Subcutaneous abdominal adipose tissue (tissue), 5 donors: ENCODE measurements at regions not wholly inside any gene's neighbourhood (a gene's known extent, or its start where the extent isn't known, plus 50 kb on each side); places are given as distances from the start of the nearest gene placed in this dataset.

ENCODE experiments used
- H3K27ac ChIP-seq: one replicate; pipeline ENCODE4 v1.7.0; 2013; ENCODE audit warnings: low read depth, mild to moderate bottlenecking, inconsistent platforms, low read length, moderate library complexity
- H3K27me3 ChIP-seq, 5 donors: one replicate each; pipeline ENCODE4 v1.7.0; 2013; ENCODE audit warnings: low read length in 5 of 5, inconsistent platforms in 1 of 5; ENCODE audit not compliant: control insufficient read depth in 5 of 5, insufficient read depth in 4 of 5
- H3K36me3 ChIP-seq, 5 donors: one replicate each; pipeline ENCODE4 v1.7.0; 2013; ENCODE audit warnings: low read length in 5 of 5; ENCODE audit not compliant: control insufficient read depth in 5 of 5, insufficient read depth in 5 of 5
- H3K4me1 ChIP-seq, 5 donors: one replicate each; pipeline ENCODE4 v1.7.0; 2013; ENCODE audit warnings: low read length in 5 of 5, mild to moderate bottlenecking in 3 of 5, moderate library complexity in 1 of 5; ENCODE audit not compliant: control insufficient read depth in 5 of 5, insufficient read depth in 5 of 5
- H3K4me3 ChIP-seq, 5 donors: one replicate each; pipeline ENCODE4 v1.7.0; 2013; ENCODE audit warnings: low read length in 5 of 5, low read depth in 1 of 5
- H3K9ac ChIP-seq, 5 donors: one replicate each; pipeline ENCODE4 v1.7.0; 2013; ENCODE audit warnings: low read length in 5 of 5, mild to moderate bottlenecking in 4 of 5, moderate library complexity in 3 of 5
- H3K9me3 ChIP-seq, 5 donors: one replicate each; pipeline ENCODE4 v1.7.0; 2013; ENCODE audit warnings: low read length in 5 of 5; ENCODE audit not compliant: control insufficient read depth in 5 of 5
- donor health status: healthy.
- donor health status: healthy.
- donor health status: healthy.
- donor health status: healthy.
- donor health status: healthy.

DNA sequence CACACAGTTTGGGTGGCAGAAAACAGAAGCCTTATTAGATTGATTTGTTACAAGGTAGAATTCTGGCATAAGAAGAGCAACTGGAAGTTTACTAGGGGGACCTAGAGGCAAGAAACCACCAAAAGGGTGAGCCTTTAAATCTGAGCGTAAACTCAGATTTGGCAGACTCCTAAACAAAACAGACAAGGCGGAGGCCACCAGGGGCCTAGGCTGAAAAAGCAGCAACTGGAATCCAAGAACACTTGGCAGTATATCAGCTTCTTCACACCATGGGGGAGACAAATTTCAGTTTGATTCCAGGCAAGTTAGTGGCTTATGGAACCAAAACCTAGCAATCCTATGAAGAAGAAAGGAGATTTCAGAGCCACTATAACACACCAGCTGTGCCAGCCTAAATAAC is 220.0 kb downstream of the C3orf38 start:
- Histone ChIP-seq H3K9ac (no peak overlapping the region), H3K36me3 (no peaks in the 10 kb centered on the region), H3K4me3 (no peak overlapping the region), H3K27ac (no peak overlapping the region), H3K9me3 (peaks cover 0 to 7% (median 0%) of the 10 kb centered on the region in 5 donors), H3K4me1 (no peaks in the 10 kb centered on the region), H3K27me3 (no peaks in the 10 kb centered on the region)

- no peak overlapping the region for H3K4me3 ChIP-seq
These were observed 235.3 kb downstream of the C3orf38 start for GRCh38 chr3:88385090-88385489.

DNA sequence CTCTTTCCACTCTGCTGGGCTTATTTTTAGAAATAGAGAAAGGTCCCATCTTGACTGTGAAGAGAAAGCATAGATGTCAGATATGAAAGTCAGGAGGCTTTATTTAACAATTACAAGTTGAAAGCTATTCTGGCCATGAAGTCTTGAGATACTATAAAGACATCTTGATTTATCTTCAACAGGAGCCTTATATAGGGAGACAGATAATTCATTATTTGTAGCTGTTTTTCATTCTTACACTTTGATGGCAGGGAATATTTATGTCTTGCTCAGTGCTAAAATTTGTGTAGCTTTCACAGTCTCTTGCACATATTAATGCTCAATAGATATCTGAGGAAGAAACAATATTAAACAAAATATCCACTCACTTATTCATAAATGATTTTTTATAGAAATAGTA is 248.8 kb downstream of the C3orf38 start:
- no peaks in the 10 kb centered on the region for H3K27me3 ChIP-seq
- no peaks in the 10 kb centered on the region for H3K9me3 ChIP-seq
- H3K27ac ChIP-seq = no peak overlapping the region
- no peaks in the 10 kb centered on the region for H3K4me1 ChIP-seq
- H3K4me3 ChIP-seq = no peak overlapping the region
- no peaks in the 10 kb centered on the region for H3K36me3 ChIP-seq
- no peak overlapping the region for H3K9ac ChIP-seq

More at GRCh38 chr3:88385090-88385489, 235.3 kb downstream of the C3orf38 start:
- Histone ChIP-seq H3K27me3 (no peaks in the 10 kb centered on the region), H3K9ac (no peak overlapping the region), H3K4me1 (no peaks in the 10 kb centered on the region), H3K27ac (no peak overlapping the region), H3K36me3 (no peaks in the 10 kb centered on the region), H3K9me3 (peaks cover 0 to 2% (median 0%) of the 10 kb centered on the region in 5 donors)

- Histone ChIP-seq H3K27ac (no peak overlapping the region), H3K9me3 (no peaks in the 10 kb centered on the region), H3K4me1 (no peaks in the 10 kb centered on the region), H3K4me3 (no peak overlapping the region), H3K36me3 (no peaks in the 10 kb centered on the region), H3K9ac (no peak overlapping the region), H3K27me3 (no peaks in the 10 kb centered on the region)
These were observed 253.6 kb downstream of the C3orf38 start for GRCh38 chr3:88403319-88403718.

GRCh38 chr3:88408097-88408496 is 258.3 kb downstream of the C3orf38 start:
- Histone ChIP-seq H3K9ac (no peak overlapping the region), H3K27ac (no peak overlapping the region), H3K36me3 (no peaks in the 10 kb centered on the region), H3K4me1 (no peaks in the 10 kb centered on the region), H3K4me3 (no peak overlapping the region), H3K9me3 (no peaks in the 10 kb centered on the region), H3K27me3 (no peaks in the 10 kb centered on the region)

DNA sequence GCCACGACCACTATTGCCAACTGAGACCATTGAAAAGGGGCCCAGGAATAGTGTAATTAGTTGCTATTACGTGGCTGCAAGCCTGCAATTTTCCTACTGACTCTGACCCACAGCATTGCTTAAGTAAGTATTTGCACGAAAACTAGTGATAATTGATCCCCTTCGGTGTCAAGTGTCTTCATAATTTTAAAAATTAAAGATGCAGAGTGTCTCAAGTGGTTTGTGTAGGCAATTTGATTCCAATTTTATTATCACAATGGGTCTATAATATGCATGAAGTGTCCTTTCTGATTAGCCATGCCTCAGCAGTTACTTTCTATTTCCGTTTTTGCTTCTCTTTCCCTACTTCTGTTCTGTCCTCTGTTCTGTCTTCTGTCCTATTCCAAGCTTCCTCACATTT is 259.2 kb downstream of the C3orf38 start:
- Histone ChIP-seq H3K4me3 (no peak overlapping the region), H3K9ac (no peak overlapping the region), H3K27me3 (no peaks in the 10 kb centered on the region), H3K9me3 (no peaks in the 10 kb centered on the region), H3K36me3 (no peaks in the 10 kb centered on the region), H3K4me1 (no peaks in the 10 kb centered on the region), H3K27ac (no peak overlapping the region)

DNA sequence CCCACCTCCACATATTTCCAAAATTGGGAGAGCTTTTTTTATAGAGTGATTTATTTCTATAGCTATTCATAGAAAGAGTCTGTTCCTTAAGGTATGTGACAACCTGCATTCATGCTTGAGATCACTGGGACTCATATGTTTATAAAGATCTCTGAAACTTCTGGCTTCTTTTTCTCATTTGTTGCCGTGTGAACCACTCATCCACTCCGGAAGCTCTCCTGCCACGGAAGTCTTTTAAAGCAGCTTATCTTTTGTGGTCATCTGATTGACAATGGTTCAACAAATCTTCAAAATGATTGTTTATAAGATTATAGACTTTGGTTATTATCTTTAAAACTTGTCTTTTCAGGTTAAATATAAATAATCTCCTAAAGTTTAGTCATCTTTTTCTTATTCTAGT is 260.5 kb downstream of the C3orf38 start:
- Histone ChIP-seq H3K36me3 (no peaks in the 10 kb centered on the region), H3K9me3 (no peaks in the 10 kb centered on the region), H3K27me3 (no peaks in the 10 kb centered on the region), H3K27ac (no peak overlapping the region), H3K4me3 (no peak overlapping the region), H3K4me1 (no peaks in the 10 kb centered on the region), H3K9ac (no peak overlapping the region)

- H3K4me3 ChIP-seq = no peak overlapping the region
- no peaks in the 10 kb centered on the region for H3K9me3 ChIP-seq
These were observed 262.6 kb downstream of the C3orf38 start for GRCh38 chr3:88412346-88412745.

GRCh38 chr3:88416436-88416835 is 266.7 kb downstream of the C3orf38 start:
- H3K9ac ChIP-seq = no peak overlapping the region
- H3K4me3 ChIP-seq = no peak overlapping the region
- no peaks in the 10 kb centered on the region for H3K27me3 ChIP-seq
- H3K9me3 ChIP-seq = no peaks in the 10 kb centered on the region
- H3K27ac ChIP-seq = no peak overlapping the region
- no peaks in the 10 kb centered on the region for H3K4me1 ChIP-seq
- no peaks in the 10 kb centered on the region for H3K36me3 ChIP-seq

More at GRCh38 chr3:88412346-88412745, 262.6 kb downstream of the C3orf38 start:
- H3K9ac ChIP-seq = no peak overlapping the region
- H3K27ac ChIP-seq = no peak overlapping the region
- no peaks in the 10 kb centered on the region for H3K36me3 ChIP-seq
- H3K4me1 ChIP-seq = no peaks in the 10 kb centered on the region
- no peaks in the 10 kb centered on the region for H3K27me3 ChIP-seq

GRCh38 chr3:88418219-88418618 is 268.5 kb downstream of the C3orf38 start:
- Histone ChIP-seq H3K27ac (no peak overlapping the region), H3K27me3 (no peaks in the 10 kb centered on the region), H3K9ac (no peak overlapping the region), H3K4me3 (no peak overlapping the region), H3K36me3 (no peaks in the 10 kb centered on the region), H3K4me1 (no peaks in the 10 kb centered on the region), H3K9me3 (no peaks in the 10 kb centered on the region)

DNA sequence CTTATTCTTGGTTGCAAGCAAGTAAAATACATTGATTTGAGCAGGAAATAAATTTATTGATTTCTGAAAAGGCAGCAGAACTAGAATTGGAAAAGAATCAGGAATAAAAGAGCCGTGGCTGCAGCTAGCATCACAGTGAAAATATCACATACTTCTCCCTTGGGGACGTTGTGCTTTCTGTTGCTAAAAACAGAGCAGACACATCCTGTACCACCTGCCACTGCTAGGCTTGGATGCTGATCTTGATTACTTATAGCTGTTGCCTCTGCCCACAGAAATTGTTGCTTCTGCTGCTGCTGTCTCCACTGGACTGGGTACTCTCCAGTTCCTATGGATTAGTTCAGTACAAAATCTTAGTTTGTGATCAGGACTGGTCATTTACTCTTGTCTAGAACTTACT is 283.8 kb downstream of the C3orf38 start:
- Histone ChIP-seq H3K27me3 (no peaks in the 10 kb centered on the region), H3K9me3 (no peaks in the 10 kb centered on the region), H3K27ac (no peak overlapping the region), H3K4me1 (no peaks in the 10 kb centered on the region), H3K9ac (no peak overlapping the region), H3K4me3 (no peak overlapping the region), H3K36me3 (no peaks in the 10 kb centered on the region)
